HUES64 (cell line): ENCODE measurements at regions not wholly inside any gene's neighbourhood (a gene's known extent, or its start where the extent isn't known, plus 50 kb on each side); places are given as distances from the start of the nearest gene placed in this dataset.

Source experiments
- H3K27ac ChIP-seq: 2 replicates; pipeline ENCODE4 v1.7.0; 2013; ENCODE audit warnings: low read depth, low read length, inconsistent platforms
- H3K27me3 ChIP-seq: 2 replicates; pipeline ENCODE4 v1.6.1; 2013; ENCODE audit warnings: mild to moderate bottlenecking, low read length; ENCODE audit not compliant: insufficient read depth
- H3K36me3 ChIP-seq: 2 replicates; pipeline ENCODE4 v1.6.1; 2013; ENCODE audit warnings: mild to moderate bottlenecking, low read length; ENCODE audit not compliant: insufficient read depth
- H3K4me1 ChIP-seq: 2 replicates; pipeline ENCODE4 v1.6.1; 2013; ENCODE audit warnings: mild to moderate bottlenecking, low read length, moderate library complexity; ENCODE audit not compliant: insufficient read depth
- H3K4me3 ChIP-seq: 2 replicates; pipeline ENCODE4 v1.5.1; 2013; ENCODE audit warnings: mild to moderate bottlenecking, low read length, moderate library complexity
- H3K9ac ChIP-seq: 2 replicates; pipeline ENCODE4 v1.6.1; 2013; ENCODE audit warnings: mild to moderate bottlenecking, low read depth, low read length
- H3K9me3 ChIP-seq: 2 replicates; pipeline ENCODE4 v1.6.1; 2013; ENCODE audit warnings: low read depth, low read length; ENCODE audit not compliant: insufficient read depth
- WGBS: fragments of 150-250, 120-280 bp; methylation state at CpG from one replicate; pipeline ENCODE4 v1.1.7; 2013; ENCODE audit warnings: missing lambda C conversion rate; 5-methylcytosine and 5-hydroxymethylcytosine counted together

GRCh38 chr5:7331131-7331530, 64.8 kb upstream of the ADCY2 start:
- Histone ChIP-seq H3K4me3 (no peak overlapping the region), H3K9me3 (no peaks in the 10 kb centered on the region), H3K36me3 (no peaks in the 10 kb centered on the region), H3K27ac (no peak overlapping the region), H3K9ac (no peak overlapping the region), H3K4me1 (peaks cover 23% of the 10 kb centered on the region), H3K27me3 (no peaks in the 10 kb centered on the region)
- WGBS = 63% methylated on average over 7 of the region's 7 CpGs
